ENCODE measurements at regions not wholly inside any gene's neighbourhood (a gene's known extent, or its start where the extent isn't known, plus 50 kb on each side); places are given as distances from the start of the nearest gene placed in this dataset.

DNA sequence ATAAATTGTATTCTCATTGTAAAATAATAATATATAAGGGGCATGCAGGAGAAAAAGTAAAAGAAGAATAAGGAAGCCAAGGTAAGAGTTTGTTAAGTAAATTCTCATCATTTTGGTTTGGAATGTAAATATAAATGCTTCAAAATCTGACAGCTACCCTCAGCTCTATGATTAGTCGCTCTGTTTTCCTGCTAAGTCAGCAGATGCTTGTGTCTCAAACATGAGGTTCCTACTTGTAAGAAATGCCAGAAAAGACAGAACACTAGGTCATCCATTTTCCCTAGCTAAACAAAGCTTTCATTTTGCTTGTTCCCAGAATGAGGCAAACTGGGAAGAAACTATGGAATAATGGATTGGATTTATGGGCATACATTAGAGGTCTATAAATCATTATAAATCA, 293.1 kb downstream of the DMRTA1 start:
- TF ChIP-seq, protein P1, sequence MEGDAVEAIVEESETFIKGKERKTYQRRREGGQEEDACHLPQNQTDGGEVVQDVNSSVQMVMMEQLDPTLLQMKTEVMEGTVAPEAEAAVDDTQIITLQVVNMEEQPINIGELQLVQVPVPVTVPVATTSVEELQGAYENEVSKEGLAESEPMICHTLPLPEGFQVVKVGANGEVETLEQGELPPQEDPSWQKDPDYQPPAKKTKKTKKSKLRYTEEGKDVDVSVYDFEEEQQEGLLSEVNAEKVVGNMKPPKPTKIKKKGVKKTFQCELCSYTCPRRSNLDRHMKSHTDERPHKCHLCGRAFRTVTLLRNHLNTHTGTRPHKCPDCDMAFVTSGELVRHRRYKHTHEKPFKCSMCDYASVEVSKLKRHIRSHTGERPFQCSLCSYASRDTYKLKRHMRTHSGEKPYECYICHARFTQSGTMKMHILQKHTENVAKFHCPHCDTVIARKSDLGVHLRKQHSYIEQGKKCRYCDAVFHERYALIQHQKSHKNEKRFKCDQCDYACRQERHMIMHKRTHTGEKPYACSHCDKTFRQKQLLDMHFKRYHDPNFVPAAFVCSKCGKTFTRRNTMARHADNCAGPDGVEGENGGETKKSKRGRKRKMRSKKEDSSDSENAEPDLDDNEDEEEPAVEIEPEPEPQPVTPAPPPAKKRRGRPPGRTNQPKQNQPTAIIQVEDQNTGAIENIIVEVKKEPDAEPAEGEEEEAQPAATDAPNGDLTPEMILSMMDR (IDR thresholded peaks at IDR 0.05), result no peak
- no peak overlapping the region for H3K27ac ChIP-seq
- DNase-seq (ENCODE audit: low spot score), result no peak

DNA sequence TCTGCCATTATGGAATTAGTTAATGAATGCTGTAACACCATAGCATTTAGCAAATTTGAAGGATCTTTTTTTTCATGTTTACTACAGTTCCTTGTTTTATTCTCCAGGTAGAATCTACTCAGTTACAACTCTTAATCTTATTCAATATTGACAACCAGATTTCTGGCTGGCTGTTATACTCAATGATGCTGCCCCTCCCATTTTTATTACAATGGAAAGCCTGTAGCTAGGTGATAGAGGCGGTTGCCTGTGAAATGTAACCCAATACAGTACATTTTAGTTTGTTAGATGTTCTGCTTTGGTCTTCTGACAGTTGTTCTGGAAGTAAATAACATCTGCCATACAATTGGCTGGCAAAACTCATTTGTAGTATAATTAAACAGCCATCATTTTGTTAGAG, 294.2 kb downstream of the DMRTA1 start:
- Histone ChIP-seq H3K27ac (no peak overlapping the region), H3K4me3 (no peak overlapping the region)
- DNase-seq (ENCODE audit: low spot score), result no peak
- TF ChIP-seq, protein P1 (IDR thresholded peaks at IDR 0.05), result no peak

More for the DNA sequence above, 293.1 kb downstream of the DMRTA1 start:
- no peak overlapping the region for H3K4me3 ChIP-seq

DNA sequence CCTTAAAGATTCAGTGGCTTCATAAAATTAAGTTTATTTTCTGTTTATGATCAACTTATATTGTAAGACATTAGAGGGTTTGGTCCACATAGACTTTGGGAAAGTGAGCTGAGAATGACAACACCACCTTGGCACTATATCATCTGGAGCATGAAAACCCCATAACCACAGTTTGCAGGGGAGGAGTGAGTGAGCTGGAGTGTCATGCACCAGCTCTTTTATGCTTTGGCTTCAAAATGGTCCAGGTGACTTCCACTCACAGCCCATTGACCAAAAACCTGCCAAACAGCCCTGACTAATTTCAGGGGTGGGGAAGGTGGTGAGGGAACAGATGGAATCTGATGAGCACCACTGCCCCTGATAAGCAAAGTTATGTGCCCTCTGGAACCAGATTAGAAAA, 295.8 kb downstream of the DMRTA1 start:
- Histone ChIP-seq H3K27ac (no peak overlapping the region), H3K4me3 (no peak overlapping the region)
- no peak for DNase-seq (ENCODE audit: low spot score)
- TF ChIP-seq, protein P1 (IDR thresholded peaks at IDR 0.05), result no peak

DNA sequence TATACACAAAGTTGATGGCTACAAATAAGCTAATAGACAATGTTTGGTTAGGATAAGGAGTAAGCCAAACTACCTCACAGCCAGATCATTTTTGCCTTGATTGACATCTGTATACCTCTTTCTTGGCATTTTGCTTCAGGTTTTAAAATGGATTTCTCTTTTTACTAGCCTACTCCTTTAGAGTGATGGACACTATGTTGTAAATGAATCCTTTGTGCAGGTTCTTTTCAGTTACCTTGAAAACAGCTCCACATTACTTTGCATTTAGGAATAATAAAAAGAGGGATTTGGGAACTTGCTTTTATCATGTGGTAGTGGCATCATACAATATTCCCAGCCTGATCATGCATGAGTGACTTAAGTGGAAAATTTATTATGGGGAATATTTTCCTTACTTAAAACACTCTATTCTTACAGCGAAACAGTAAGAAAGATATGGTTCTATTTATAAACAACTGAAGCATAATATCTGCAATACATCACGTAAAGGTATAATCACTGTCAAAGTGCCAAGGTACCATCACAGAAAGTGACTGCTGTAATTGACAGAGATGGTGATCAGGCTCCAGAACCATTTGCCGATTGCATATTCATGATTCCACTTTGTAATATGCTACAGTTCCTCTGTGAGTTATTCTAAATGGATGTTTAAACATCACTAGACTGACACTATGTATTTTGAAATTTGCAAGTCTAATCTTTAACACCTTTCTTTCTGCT, 327.0 kb downstream of the DMRTA1 start:
- DNase-seq (ENCODE audit: low spot score), result no peak
- Histone ChIP-seq H3K4me3 (no peak overlapping the region), H3K27ac (no peak overlapping the region)
- TF ChIP-seq, protein P1 (IDR thresholded peaks at IDR 0.05), result no peak

DNA sequence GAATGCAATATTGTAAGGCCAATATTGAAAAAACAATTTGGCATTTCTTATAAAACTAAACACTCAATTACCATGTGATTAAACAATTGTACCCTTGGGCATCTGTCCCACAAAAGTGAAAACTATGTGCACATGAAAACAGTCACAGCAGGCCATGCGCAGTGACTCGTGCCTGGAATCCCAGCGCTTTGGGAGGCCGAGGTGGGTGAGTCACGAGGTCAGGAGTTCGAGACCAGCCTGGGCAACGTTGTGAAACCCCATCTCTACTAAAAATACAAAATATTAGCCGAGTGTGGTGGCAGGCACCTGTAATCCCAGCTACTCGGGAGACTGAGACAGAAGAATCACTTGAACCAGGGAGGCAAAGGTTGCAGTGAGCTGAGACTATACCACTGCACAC, 343.7 kb downstream of the DMRTA1 start:
- Histone ChIP-seq H3K27ac (no peak overlapping the region), H3K4me3 (no peak overlapping the region)
- TF ChIP-seq, protein P1 (IDR thresholded peaks at IDR 0.05), result no peak
- DNase-seq (ENCODE audit: low spot score), result no peak

DNA sequence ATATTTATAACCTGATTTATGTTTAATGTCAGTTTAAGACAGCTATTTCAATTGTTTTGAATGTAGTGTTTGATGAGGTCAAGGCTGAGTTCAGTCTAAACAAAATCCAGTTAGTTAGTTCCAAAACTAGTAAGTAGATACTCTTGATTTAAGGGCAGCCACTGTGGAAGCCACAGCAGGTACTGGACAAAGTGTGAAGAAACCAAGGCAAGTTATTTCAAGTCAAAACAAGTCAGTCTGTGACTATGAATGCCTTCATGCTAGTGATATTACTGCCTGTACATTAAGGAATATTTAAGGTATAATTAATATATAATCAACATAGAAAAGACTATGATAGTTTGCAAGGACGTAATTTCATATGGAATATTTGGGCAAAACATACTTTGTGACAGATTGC, 362.3 kb downstream of the DMRTA1 start:
- H3K4me3 ChIP-seq, result no peak overlapping the region
- DNase-seq (ENCODE audit: low spot score), result no peak
- TF ChIP-seq, protein P1 (IDR thresholded peaks at IDR 0.05), result no peak
- no peak overlapping the region for H3K27ac ChIP-seq

DNA sequence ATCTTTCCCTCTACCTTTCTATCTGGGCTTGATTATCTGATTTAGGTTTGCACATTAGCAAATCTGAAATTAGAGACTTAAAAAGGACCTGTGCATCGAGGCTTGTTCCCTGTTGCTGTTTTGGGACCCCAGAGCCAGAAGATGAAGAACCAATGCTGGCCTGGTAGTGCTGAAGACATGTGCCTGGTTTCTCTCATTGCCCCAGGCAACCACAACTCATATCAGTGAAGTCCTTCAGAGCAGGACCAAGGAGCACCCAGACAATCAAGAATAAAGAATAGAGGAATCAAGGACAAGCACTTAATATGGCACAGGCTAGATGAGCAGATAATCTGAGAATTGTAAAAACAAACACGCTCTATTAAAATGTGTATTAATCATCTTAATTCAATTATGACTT, 362.7 kb downstream of the DMRTA1 start:
- H3K4me3 ChIP-seq, result no peak overlapping the region
- TF ChIP-seq, protein P1 (IDR thresholded peaks at IDR 0.05), result no peak
- no peak for DNase-seq (ENCODE audit: low spot score)
- no peak overlapping the region for H3K27ac ChIP-seq
